H1 (cell line): ENCODE measurements at regions not wholly inside any gene's neighbourhood (a gene's known extent, or its start where the extent isn't known, plus 50 kb on each side); places are given as distances from the start of the nearest gene placed in this dataset.

Experiments
- CTCF ChIA-PET: fragments of 300-600 bp; sonication (Branson Sonifier 250); formaldehyde crosslinking; loops from one replicate; lab custom pipeline; 2021; ENCODE audit not compliant: partially characterized antibody; lab: Charles Lee
- POLR2A ChIA-PET: fragments of 300-600 bp; sonication (Branson Sonifier 250); formaldehyde crosslinking; loops from one replicate; lab custom pipeline; 2021; ENCODE audit warnings: inconsistent platforms; ENCODE audit not compliant: partially characterized antibody; lab: Charles Lee
- DNase-seq, 2 experiments: peaks; one replicate each; pipeline versions ENCODE4 v3.0.0 to v3.0.0-alpha.2; 2010 to 2022; ENCODE audit warnings: low spot score in 2 of 2, low read depth in 1 of 2, mixed read lengths in 1 of 2
- FAIRE-seq: peaks from 2 replicates; lab custom pipeline; 2011; peaks lifted over from hg19 to GRCh38; lab: Jason Lieb, UNC
- H2AFZ ChIP-seq: 2 replicates; pipeline ENCODE4 v1.8.1; 2012; ENCODE audit warnings: low read length, inconsistent platforms
- H2AK5ac ChIP-seq: 2 replicates; pipeline ENCODE4 v1.6.1; 2013; ENCODE audit warnings: low read depth, low read length
- H2BK120ac ChIP-seq: replicated peaks from 2 replicates; pipeline ENCODE3; 2013; ENCODE audit warnings: low read depth, low read length, inconsistent platforms
- H2BK12ac ChIP-seq: 2 replicates; pipeline ENCODE4 v1.6.1; 2013; ENCODE audit warnings: low read depth, low read length
- H2BK15ac ChIP-seq: 2 replicates; pipeline ENCODE4 v1.6.1; 2013; ENCODE audit warnings: low read length
- H2BK20ac ChIP-seq: 2 replicates; pipeline ENCODE4 v1.6.1; 2013; ENCODE audit warnings: low read length
- H2BK5ac ChIP-seq: 2 replicates; pipeline ENCODE4 v1.6.1; 2013; ENCODE audit warnings: low read depth, low read length
- H3K14ac ChIP-seq: 2 replicates; pipeline ENCODE4 v1.6.1; 2013; ENCODE audit warnings: inconsistent platforms; ENCODE audit not compliant: insufficient read length
- H3K18ac ChIP-seq: 2 replicates; pipeline ENCODE4 v1.6.1; 2013; ENCODE audit warnings: low read length; ENCODE audit errors: extremely low read depth
- H3K23ac ChIP-seq: 2 replicates; pipeline ENCODE4 v1.6.1; 2013; ENCODE audit warnings: inconsistent platforms; ENCODE audit not compliant: insufficient read length
- H3K23me2 ChIP-seq: 2 replicates; pipeline ENCODE4 v1.6.1; 2013; ENCODE audit warnings: low read depth, low read length
- H3K27ac ChIP-seq: 2 replicates; pipeline ENCODE4 v1.6.1; 2011; ENCODE audit warnings: low read depth, low read length, inconsistent platforms
- H3K27me3 ChIP-seq, 4 experiments: replicated peaks in 1 of 4; 1 replicate in 1 of 4; 2 replicates in 3 of 4; pipeline versions ENCODE4 v1.6.1 to v1.8.1; 2011 to 2013; ENCODE audit warnings: low read length in 3 of 4, mild to moderate bottlenecking in 3 of 4, inconsistent platforms in 2 of 4, mixed read lengths in 2 of 4, moderate library complexity in 1 of 4; ENCODE audit not compliant: control insufficient read depth in 3 of 4, insufficient read depth in 3 of 4; ENCODE audit errors: extremely low read depth in 1 of 4
- H3K36me3 ChIP-seq, 4 experiments: 2 replicates each; pipeline versions ENCODE4 v1.6.1 to v1.8.1; 2011 to 2013; ENCODE audit warnings: mild to moderate bottlenecking in 4 of 4, low read length in 3 of 4, moderate library complexity in 2 of 4, control low read depth in 1 of 4, inconsistent platforms in 1 of 4; ENCODE audit not compliant: insufficient read depth in 4 of 4, control insufficient read depth in 2 of 4
- H3K4ac ChIP-seq: replicated peaks from 2 replicates; pipeline ENCODE3; 2013; ENCODE audit warnings: low read length, low read depth, mixed read lengths, inconsistent platforms; ENCODE audit not compliant: insufficient read length
- H3K4me1 ChIP-seq, 4 experiments: replicated peaks in 1 of 4; 1 replicate in 1 of 4; 2 replicates in 3 of 4; pipeline versions ENCODE4 v1.6.1 to v1.8.1; 2011 to 2013; ENCODE audit warnings: low read length in 3 of 4, inconsistent platforms in 2 of 4, mixed read lengths in 1 of 4; ENCODE audit not compliant: insufficient read depth in 4 of 4, control insufficient read depth in 3 of 4
- H3K4me2 ChIP-seq, 2 experiments: 2 replicates each; pipeline versions ENCODE4 v1.6.1 to v1.8.1; 2011 to 2013; ENCODE audit warnings: low read depth in 2 of 2, low read length in 2 of 2, control low read depth in 1 of 2, inconsistent platforms in 1 of 2, mild to moderate bottlenecking in 1 of 2; ENCODE audit not compliant: insufficient read depth in 1 of 2
- H3K4me3 ChIP-seq, 4 experiments: fragments of 200-600, 300-600 bp in 1 of 4; sonication (generic), shearing (Covaris generic), sonication (Bioruptor Twin) in 1 of 4; 2 replicates each; pipeline versions ENCODE4 v1.5.1 to v1.8.1; 2011 to 2016; ENCODE audit warnings: low read length in 4 of 4, low read depth in 3 of 4, control low read depth in 2 of 4, inconsistent platforms in 2 of 4, mild to moderate bottlenecking in 2 of 4, mixed read lengths in 1 of 4, moderate library complexity in 1 of 4; ENCODE audit not compliant: insufficient read depth in 2 of 4; ENCODE audit errors: extremely low read depth in 1 of 4
- H3K56ac ChIP-seq: replicated peaks from 2 replicates; pipeline ENCODE3; 2013; ENCODE audit warnings: low read depth, mild to moderate bottlenecking, mixed read lengths, low read length, inconsistent platforms; ENCODE audit not compliant: insufficient read length
- H3K79me1 ChIP-seq: 2 replicates; pipeline ENCODE4 v1.6.1; 2013; ENCODE audit warnings: low read depth, low read length, control low read depth
- H3K79me2 ChIP-seq, 2 experiments: 2 replicates each; pipeline versions ENCODE4 v1.6.1 to v1.8.1; 2012 to 2013; ENCODE audit warnings: low read length in 2 of 2, mild to moderate bottlenecking in 2 of 2, inconsistent platforms in 1 of 2; ENCODE audit not compliant: insufficient read depth in 2 of 2, control insufficient read depth in 1 of 2
- H3K9ac ChIP-seq, 4 experiments: replicated peaks in 1 of 4; 1 replicate in 1 of 4; 2 replicates in 3 of 4; pipeline versions ENCODE4 v1.6.1 to v1.8.1; 2011 to 2013; ENCODE audit warnings: low read depth in 3 of 4, low read length in 3 of 4, control low read depth in 2 of 4, mild to moderate bottlenecking in 2 of 4, moderate library complexity in 2 of 4, inconsistent platforms in 1 of 4; ENCODE audit errors: extremely low read depth in 1 of 4
- H3K9me3 ChIP-seq, 2 experiments: 2 replicates each; pipeline versions ENCODE4 v1.6.1 to v1.8.1; 2012 to 2013; ENCODE audit warnings: mild to moderate bottlenecking in 2 of 2, moderate library complexity in 2 of 2, control low read depth in 1 of 2, inconsistent platforms in 1 of 2, low read depth in 1 of 2, low read length in 1 of 2, mixed read lengths in 1 of 2; ENCODE audit not compliant: insufficient read depth in 2 of 2
- H4K20me1 ChIP-seq, 2 experiments: replicated peaks in 1 of 2; 2 replicates each; pipeline versions ENCODE3 to v1.8.1; 2011 to 2013; ENCODE audit warnings: inconsistent platforms in 2 of 2, low read length in 2 of 2, mild to moderate bottlenecking in 1 of 2; ENCODE audit not compliant: insufficient read depth in 2 of 2, control insufficient read depth in 1 of 2
- H4K5ac ChIP-seq: 2 replicates; pipeline ENCODE4 v1.6.1; 2013; ENCODE audit warnings: low read length, low read depth, mixed read lengths, inconsistent platforms; ENCODE audit not compliant: insufficient read length
- H4K8ac ChIP-seq: 2 replicates; pipeline ENCODE4 v1.8.0; 2013; ENCODE audit warnings: mild to moderate bottlenecking, moderate library complexity, low read length, inconsistent platforms; ENCODE audit not compliant: insufficient read depth; ENCODE audit errors: extremely low read depth
- H4K91ac ChIP-seq: replicated peaks from 2 replicates; pipeline ENCODE3; 2013; ENCODE audit warnings: low read length, mixed read lengths, inconsistent platforms; ENCODE audit not compliant: insufficient read length
- ATF3 ChIP-seq: IDR thresholded peaks from 2 replicates; pipeline ENCODE4 v1.6.1; 2011; ENCODE audit warnings: low read depth, mild to moderate bottlenecking, low read length; ENCODE audit not compliant: insufficient read depth
- CBX8 ChIP-seq: fragments of 300-800, 300-1000 bp; sonication (generic); IDR thresholded peaks from 2 replicates; pipeline ENCODE4 v1.7.1; 2016; ENCODE audit warnings: low read depth, low read length, borderline replicate concordance
- CHD2 ChIP-seq: IDR thresholded peaks from 2 replicates; pipeline ENCODE4 v1.6.1; 2012; ENCODE audit warnings: low read length, improper control_type of control experiment
- CTBP2 ChIP-seq: IDR thresholded peaks from 2 replicates; pipeline ENCODE4 v1.7.0; 2011; ENCODE audit warnings: borderline replicate concordance, mild to moderate bottlenecking, moderate library complexity, mixed read lengths, low read length; ENCODE audit not compliant: insufficient read depth, insufficient read length
- E2F6 ChIP-seq: IDR thresholded peaks from 2 replicates; pipeline ENCODE4 v1.6.1; 2012; ENCODE audit warnings: inconsistent platforms
- EGR1 ChIP-seq: IDR thresholded peaks from 2 replicates; pipeline ENCODE4 v1.6.1; 2011; ENCODE audit warnings: low read depth, low read length, borderline replicate concordance
- JUND ChIP-seq: IDR thresholded peaks from 2 replicates; pipeline ENCODE4 v1.6.1; 2011; ENCODE audit warnings: mild to moderate bottlenecking, improper control_type of control experiment, low read length
- NRF1 ChIP-seq: IDR thresholded peaks from 2 replicates; pipeline ENCODE4 v1.6.1; 2011; ENCODE audit warnings: mild to moderate bottlenecking, low read depth, low read length, improper control_type of control experiment
- POLR2AphosphoS5 ChIP-seq: IDR thresholded peaks from 2 replicates; pipeline ENCODE4 v1.6.1; 2011; ENCODE audit warnings: low read depth, low read length
- SAP30 ChIP-seq: fragments of 300-600 bp; sonication (generic); IDR thresholded peaks from 2 replicates; pipeline ENCODE4 v1.7.1; 2012; ENCODE audit warnings: low read length, moderate library complexity, mild to moderate bottlenecking, inconsistent platforms; ENCODE audit not compliant: insufficient read depth, insufficient replicate concordance
- SIRT6 ChIP-seq: IDR thresholded peaks from one replicate; pipeline ENCODE4 v1.7.1; 2012; ENCODE audit warnings: low read length, inconsistent platforms
- SP4 ChIP-seq: IDR thresholded peaks from 2 replicates; pipeline ENCODE4 v1.6.1; 2012; ENCODE audit warnings: low read length, inconsistent platforms
- TAF7 ChIP-seq: optimal IDR thresholded peaks from 2 replicates; pipeline ENCODE3; 2011; ENCODE audit warnings: low read depth, mild to moderate bottlenecking, inconsistent platforms, low read length, moderate library complexity, borderline replicate concordance
- WGBS, 2 experiments: shearing (Covaris generic) in 1 of 2; methylation state at CpG; one replicate each; pipeline versions ENCODE4 v1.1.6 to v1.1.7; 2013 to 2015; ENCODE audit warnings: low lambda C conversion rate in 2 of 2, mixed read lengths in 2 of 2, inconsistent platforms in 1 of 2, low coverage in 1 of 2, missing lambda C conversion rate in 1 of 2; ENCODE audit not compliant: insufficient replicate concordance in 2 of 2, insufficient coverage in 1 of 2, insufficient read length in 1 of 2; ENCODE audit errors: extremely low coverage in 1 of 2, missing lambda C conversion rate in 1 of 2; 5-methylcytosine and 5-hydroxymethylcytosine counted together

- Histone ChIP-seq H3K79me2 (no peaks in the 10 kb centered on the region), H2BK15ac (no peak overlapping the region), H3K23ac (no peak overlapping the region), H3K27me3 (no peaks in the 10 kb centered on the region; a peak in 1 of 7 replicates), H3K27ac (no peak overlapping the region), H2BK120ac (no peak overlapping the region), H3K4me1 (no peaks in the 10 kb centered on the region; a peak in 1 of 7 replicates), H3K4me3 (no peak overlapping the region), H3K56ac (no peak overlapping the region), H3K79me1 (no peaks in the 10 kb centered on the region), H3K4me2 (no peak overlapping the region), H4K8ac (no peak overlapping the region), H2AK5ac (no peak overlapping the region), H3K4ac (no peak overlapping the region), H4K20me1 (no peaks in the 10 kb centered on the region), H3K14ac (no peak overlapping the region), H2BK5ac (no peak overlapping the region), H2BK20ac (no peak overlapping the region), H3K9me3 (no peaks in the 10 kb centered on the region), H3K18ac (no peak overlapping the region), H2BK12ac (no peak overlapping the region), H3K36me3 (no peaks in the 10 kb centered on the region), H4K5ac (no peak overlapping the region), H4K91ac (no peak overlapping the region), H2AFZ (no peak overlapping the region), H3K23me2 (no peaks in the 10 kb centered on the region), H3K9ac (no peak overlapping the region)
- POLR2A ChIA-PET: no interaction called here
- FAIRE-seq: no peak
- CTCF ChIA-PET: interaction anchor here (2.0 kb wide), 1 partner anchor 270 kb away, joined by 6 read pairs; no protein-coding TSS in a partner anchor
- 89 to 100% methylated on average over 1 to 4 of the region's 4 CpGs for WGBS, 2 experiments
- TF ChIP-seq SAP30: no peak
- no peak for TF ChIP-seq CBX8
- TF ChIP-seq POLR2AphosphoS5: no peak
- no peak for TF ChIP-seq CTBP2
- TF ChIP-seq ATF3: no peak
- no peak for TF ChIP-seq SP4
- no peak for TF ChIP-seq JUND
- no peak for TF ChIP-seq TAF7
- TF ChIP-seq CHD2: no peak
- no peak for TF ChIP-seq NRF1
- TF ChIP-seq EGR1: no peak
- no peak for TF ChIP-seq E2F6
- no peak for TF ChIP-seq SIRT6
- no peak for DNase-seq
Observed at GRCh38 chr21:33174756-33175155, 55.0 kb upstream of the IFNAR2 start.
